Fibroblast of mammary gland (primary cell): ENCODE measurements at regions not wholly inside any gene's neighbourhood (a gene's known extent, or its start where the extent isn't known, plus 50 kb on each side); places are given as distances from the start of the nearest gene placed in this dataset.
"Not testable (repeated sequence)": the region's sequence is repeated elsewhere in the genome, so short reads cannot be mapped to it uniquely, and the experiment has no call there.

ENCODE experiments used
- DNase-seq: peaks from one replicate; pipeline ENCODE4 v3.0.0-alpha.2; 2010; ENCODE audit warnings: low read depth
- H3K4me3 ChIP-seq: 2 replicates; pipeline ENCODE4 v1.5.1; 2011; ENCODE audit warnings: low read depth, mild to moderate bottlenecking, low read length, moderate library complexity; ENCODE audit not compliant: control insufficient read depth
- TF ChIP-seq, protein P1 (sequence below): conservative IDR thresholded peaks from 2 replicates; pipeline ENCODE4 v1.5.1; 2011; ENCODE audit warnings: low read depth, low read length, inconsistent platforms; ENCODE audit not compliant: control insufficient read depth, insufficient read depth

DNA sequence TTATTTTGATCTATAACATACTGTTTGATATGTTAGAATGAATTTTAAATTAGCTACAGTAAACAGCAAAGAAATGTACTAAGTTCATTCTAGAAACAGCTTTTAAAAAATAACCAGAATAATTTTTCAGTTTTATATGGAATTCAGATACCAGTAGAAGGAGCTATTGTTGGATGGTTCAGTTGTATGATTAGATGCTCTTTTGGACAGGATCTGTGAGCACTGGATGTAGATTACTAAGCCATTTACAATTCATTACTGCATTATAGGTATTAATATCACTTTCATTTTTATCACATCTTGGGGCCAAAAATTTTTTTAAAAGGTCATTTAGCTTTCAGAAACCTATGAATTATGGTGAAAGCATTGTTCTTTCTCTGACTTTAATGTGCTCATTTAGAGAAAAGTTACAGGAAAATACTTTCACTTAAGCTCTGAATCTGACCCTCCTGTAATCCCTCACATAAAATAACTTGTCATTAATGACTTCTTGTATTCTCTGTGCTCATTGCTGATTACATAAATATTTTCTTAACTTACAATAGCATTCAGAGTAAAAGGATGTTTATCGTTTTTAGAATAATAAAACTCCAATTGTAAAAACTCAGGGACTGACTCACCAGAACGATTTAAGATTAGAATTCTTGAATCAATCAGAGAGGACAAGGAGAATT is 750.2 kb downstream of the SLC4A3 start:
- DNase-seq, result peak; percentile 6

DNA sequence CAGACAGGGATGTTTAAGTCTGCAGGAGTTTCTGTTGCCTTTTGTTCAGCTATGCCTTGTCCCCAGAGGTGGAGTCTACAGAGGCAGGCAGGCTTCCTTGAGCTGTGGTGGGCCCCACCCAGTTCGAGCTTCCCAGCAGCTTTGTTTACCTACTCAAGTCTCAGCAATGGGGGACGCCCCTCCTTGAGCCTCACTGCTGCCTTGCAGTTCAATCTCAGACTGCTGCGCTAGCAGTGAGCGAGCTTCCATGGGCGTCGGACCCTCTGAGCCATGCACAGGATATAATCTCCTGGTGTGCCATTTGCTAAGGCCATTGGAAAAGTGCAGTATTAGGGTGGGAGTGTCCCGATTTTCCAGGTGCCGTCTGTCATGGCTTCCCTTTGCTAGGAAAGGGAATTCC is 760.3 kb downstream of the SLC4A3 start:
- H3K4me3 ChIP-seq, DNase-seq: not testable (repeated sequence)

More for the DNA sequence above, 750.2 kb downstream of the SLC4A3 start:
- no peak overlapping the region for H3K4me3 ChIP-seq
- TF ChIP-seq, protein P1, sequence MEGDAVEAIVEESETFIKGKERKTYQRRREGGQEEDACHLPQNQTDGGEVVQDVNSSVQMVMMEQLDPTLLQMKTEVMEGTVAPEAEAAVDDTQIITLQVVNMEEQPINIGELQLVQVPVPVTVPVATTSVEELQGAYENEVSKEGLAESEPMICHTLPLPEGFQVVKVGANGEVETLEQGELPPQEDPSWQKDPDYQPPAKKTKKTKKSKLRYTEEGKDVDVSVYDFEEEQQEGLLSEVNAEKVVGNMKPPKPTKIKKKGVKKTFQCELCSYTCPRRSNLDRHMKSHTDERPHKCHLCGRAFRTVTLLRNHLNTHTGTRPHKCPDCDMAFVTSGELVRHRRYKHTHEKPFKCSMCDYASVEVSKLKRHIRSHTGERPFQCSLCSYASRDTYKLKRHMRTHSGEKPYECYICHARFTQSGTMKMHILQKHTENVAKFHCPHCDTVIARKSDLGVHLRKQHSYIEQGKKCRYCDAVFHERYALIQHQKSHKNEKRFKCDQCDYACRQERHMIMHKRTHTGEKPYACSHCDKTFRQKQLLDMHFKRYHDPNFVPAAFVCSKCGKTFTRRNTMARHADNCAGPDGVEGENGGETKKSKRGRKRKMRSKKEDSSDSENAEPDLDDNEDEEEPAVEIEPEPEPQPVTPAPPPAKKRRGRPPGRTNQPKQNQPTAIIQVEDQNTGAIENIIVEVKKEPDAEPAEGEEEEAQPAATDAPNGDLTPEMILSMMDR, result no peak

DNA sequence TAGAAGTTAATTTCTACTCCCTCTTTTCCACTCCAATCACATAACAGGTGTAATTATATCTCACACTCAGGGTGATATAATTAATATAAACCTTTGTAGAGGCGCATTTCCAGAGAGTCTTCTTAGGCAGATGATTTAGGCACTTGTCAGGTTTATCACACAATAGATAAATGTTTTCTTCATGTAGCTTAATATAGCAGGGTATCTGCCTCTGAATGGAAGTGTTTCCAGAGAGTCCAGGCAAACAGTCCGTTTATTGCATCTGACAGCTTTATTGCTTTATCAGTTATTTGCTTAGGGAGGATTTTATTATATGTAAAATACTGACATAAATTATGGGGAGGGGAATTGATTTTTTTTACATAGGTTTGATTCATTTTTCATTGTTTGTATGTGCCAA is 766.3 kb downstream of the SLC4A3 start:
- TF ChIP-seq, protein P1, result no peak

DNA sequence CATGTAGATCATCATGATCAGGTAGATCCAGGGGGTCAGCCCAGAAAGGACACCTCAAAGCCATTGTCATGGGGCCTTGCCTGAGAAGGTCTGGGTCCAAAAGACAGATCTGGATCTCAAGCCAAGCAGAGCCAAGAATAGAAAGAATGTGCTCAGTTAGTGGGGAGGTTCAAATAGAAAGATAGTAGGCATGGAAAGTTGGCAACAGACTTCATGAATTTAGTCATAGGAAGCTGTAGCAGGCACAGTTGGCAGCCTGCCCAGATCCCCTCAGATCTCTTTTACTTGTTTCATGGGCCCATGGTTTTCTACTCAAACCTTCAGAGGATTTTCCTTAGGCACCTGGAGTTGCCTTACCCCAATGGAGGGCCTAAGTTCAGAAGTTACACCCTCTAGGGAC is 767.0 kb downstream of the SLC4A3 start:
- H3K4me3 ChIP-seq, result no peak overlapping the region
- TF ChIP-seq, protein P1, result no peak
- peak; percentile 66 for DNase-seq

More for the DNA sequence above, 766.3 kb downstream of the SLC4A3 start:
- H3K4me3 ChIP-seq, result no peak overlapping the region
- DNase-seq, result no peak

DNA sequence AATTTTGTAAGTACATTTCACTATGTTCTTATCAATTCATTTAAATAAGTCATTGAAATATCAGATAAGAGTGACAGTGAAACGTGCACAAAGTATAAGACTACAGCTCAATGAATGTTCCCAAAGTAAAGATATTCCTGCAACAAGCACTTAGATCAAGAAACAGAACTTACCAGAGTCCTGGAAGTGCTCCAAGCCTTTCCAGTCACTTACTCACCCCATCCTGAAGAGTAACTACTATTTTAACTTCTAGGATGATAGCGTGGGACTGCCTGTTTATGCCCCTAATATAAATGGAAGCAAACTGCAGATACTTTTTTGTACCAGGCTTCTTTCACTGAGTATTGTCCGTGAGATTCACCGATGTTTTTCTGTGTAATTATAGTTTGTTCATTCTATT is 768.9 kb downstream of the SLC4A3 start:
- peak; percentile 67 for DNase-seq
- TF ChIP-seq, protein P1, result no peak
- H3K4me3 ChIP-seq, result no peak overlapping the region

DNA sequence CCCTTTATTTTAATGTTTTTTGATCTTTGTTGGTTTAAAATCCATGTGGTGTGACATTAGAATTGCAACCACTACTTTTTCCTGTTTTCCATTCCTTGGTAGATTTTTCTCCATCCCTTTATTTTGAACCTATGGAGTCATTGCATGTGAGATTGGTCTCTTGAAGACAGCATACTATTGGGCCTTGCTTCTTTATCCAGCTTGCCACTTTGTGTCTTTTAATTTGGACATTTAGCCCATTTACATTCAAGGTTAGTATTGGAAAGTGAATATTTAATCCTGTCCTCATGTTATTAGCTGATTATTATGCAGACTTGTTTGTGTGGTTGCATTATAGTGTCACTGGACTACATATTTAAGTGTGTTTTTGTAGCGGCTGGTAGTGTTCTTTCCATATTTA is 782.9 kb downstream of the SLC4A3 start:
- TF ChIP-seq, protein P1, result no peak
- DNase-seq, result no peak
- no peak overlapping the region for H3K4me3 ChIP-seq

DNA sequence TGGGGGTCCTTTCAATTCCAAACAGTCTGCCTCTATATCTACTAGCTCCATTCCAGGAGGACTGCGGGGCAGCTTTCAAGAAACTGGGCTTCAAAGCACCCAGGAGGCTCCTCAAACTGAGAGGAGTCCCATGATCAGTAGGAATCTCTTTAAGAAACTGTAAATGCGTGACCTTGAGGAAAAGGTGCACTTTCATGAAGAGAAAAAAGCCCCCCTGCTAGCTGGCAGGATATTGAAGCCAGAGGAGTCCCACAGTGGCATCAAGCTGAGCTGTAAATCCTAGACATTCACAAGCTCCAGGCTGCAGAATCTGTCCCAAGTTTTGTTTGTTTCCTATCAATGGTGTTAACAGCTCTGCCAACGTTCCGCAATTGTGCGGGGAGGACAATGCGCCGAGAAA is 790.1 kb downstream of the SLC4A3 start:
- TF ChIP-seq, protein P1, result no peak
- no peak overlapping the region for H3K4me3 ChIP-seq
- no peak for DNase-seq
